ENCODE measurements at regions not wholly inside any gene's neighbourhood (a gene's known extent, or its start where the extent isn't known, plus 50 kb on each side); places are given as distances from the start of the nearest gene placed in this dataset.

DNA sequence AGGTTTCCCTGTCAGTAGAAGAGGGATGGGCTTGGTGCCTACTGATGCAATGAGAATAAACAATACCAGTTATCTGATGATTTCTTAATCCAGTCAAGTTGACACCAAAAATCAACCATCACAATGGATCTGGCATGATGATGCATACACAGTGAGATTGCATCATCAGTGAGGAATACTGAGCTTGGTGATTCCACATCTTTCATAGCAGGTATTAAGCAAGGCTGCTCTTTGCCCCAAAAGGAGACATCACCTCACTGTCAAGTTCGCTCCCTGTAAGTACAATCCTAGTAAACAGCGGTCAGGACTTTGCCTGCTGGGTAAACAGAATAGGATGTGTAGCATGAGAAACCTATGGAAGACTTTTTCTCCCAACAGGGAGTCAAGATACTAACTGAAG lies 282.7 kb upstream of the CDH2 start:
- no peak overlapping the region for H3K4me2 ChIP-seq (replicated peaks; ENCODE audit: low read depth, low read length, poor library complexity, severe bottlenecking)
- intact Hi-C loops (cut with micrococcal nuclease), result no loop called here
- no peaks in the 10 kb centered on the region for H3K36me3 ChIP-seq (replicated peaks in 1 of 2; ENCODE audit: control extremely low read depth in 1 of 2, control insufficient read depth in 1 of 2, extremely low read depth in 1 of 2, insufficient read depth in 2 of 2, low read length in 1 of 2)
- POLR2A ChIA-PET, result no interaction called here
- H3K27ac ChIP-seq (ENCODE audit: low read length in 2 of 2), result no peak overlapping the region
- no peak for DNase-seq
- Mint-ChIP-seq H3K27me3 (no peaks in the 10 kb centered on the region), H3K9me3 (ENCODE audit: insufficient read depth) (peaks cover 5% of the 10 kb centered on the region), H3K4me1 (no peaks in the 10 kb centered on the region), H3K4me3 (no peak overlapping the region), H3K27ac (no peak overlapping the region)
- no peak for ATAC-seq (ENCODE audit: low read depth)
- TF ChIP-seq EZH2 (IDR thresholded peaks at IDR 0.05; ENCODE audit: borderline replicate concordance, insufficient read depth, low read depth, low read length, poor library complexity, severe bottlenecking), result no peak
- TF ChIP-seq, protein P1, sequence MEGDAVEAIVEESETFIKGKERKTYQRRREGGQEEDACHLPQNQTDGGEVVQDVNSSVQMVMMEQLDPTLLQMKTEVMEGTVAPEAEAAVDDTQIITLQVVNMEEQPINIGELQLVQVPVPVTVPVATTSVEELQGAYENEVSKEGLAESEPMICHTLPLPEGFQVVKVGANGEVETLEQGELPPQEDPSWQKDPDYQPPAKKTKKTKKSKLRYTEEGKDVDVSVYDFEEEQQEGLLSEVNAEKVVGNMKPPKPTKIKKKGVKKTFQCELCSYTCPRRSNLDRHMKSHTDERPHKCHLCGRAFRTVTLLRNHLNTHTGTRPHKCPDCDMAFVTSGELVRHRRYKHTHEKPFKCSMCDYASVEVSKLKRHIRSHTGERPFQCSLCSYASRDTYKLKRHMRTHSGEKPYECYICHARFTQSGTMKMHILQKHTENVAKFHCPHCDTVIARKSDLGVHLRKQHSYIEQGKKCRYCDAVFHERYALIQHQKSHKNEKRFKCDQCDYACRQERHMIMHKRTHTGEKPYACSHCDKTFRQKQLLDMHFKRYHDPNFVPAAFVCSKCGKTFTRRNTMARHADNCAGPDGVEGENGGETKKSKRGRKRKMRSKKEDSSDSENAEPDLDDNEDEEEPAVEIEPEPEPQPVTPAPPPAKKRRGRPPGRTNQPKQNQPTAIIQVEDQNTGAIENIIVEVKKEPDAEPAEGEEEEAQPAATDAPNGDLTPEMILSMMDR (IDR thresholded peaks at IDR 0.05), result no peak
- no peak overlapping the region for H2AFZ ChIP-seq (ENCODE audit: insufficient read depth, low read depth, low read length, poor library complexity, severe bottlenecking)
- H3K4me3 ChIP-seq (ENCODE audit: control extremely low read depth in 1 of 5, extremely low read depth in 1 of 5, insufficient read depth in 1 of 5, low read depth in 2 of 5, low read length in 4 of 5), result no peak overlapping the region
- H3K9me3 ChIP-seq (ENCODE audit: control extremely low read depth in 1 of 3, control insufficient read depth in 2 of 3, insufficient read depth in 1 of 3, low read length in 2 of 3), result peaks cover 0 to 4% (median 0%) of the 10 kb centered on the region in 3 donors
- CTCF ChIA-PET, result no interaction called here
- H3K27me3 ChIP-seq (replicated peaks in 1 of 4; ENCODE audit: control extremely low read depth in 1 of 4, control insufficient read depth in 3 of 4, insufficient read depth in 4 of 4, low read length in 3 of 4), result no peaks in the 10 kb centered on the region
- no peaks in the 10 kb centered on the region for H3K4me1 ChIP-seq (ENCODE audit: control insufficient read depth in 2 of 2, insufficient read depth in 2 of 2, low read length in 2 of 2)
- H3K9ac ChIP-seq (ENCODE audit: low read length), result no peak overlapping the region
- no CpG with 5 or more reads among the region's 2 CpGs for WGBS (ENCODE audit: insufficient coverage)
- no peaks in the 10 kb centered on the region for H4K20me1 ChIP-seq (ENCODE audit: control insufficient read depth, insufficient read depth, low read length, poor library complexity, severe bottlenecking)
- H3K79me2 ChIP-seq (ENCODE audit: control insufficient read depth, insufficient read depth, low read length), result no peaks in the 10 kb centered on the region

DNA sequence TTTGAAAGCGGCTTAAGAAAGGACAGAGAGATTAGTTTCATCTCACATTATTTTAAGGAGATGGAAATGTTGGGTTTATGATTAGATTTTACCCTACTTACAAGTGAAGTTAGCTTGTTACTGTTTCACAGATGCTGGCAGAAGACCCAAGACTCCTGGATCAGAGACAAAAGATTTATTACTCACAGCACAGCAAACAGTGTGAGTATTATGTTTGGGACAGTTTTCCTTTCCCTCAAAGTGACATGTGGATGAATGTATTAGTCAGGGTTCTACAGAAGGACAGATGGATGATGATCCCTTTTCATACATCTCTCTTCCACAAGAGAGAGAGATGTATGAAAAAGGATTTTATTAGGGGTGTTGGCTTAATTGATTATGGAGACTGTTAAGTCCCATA lies 281.8 kb upstream of the CDH2 start:
- Histone ChIP-seq H2AFZ (ENCODE audit: insufficient read depth, low read depth, low read length, poor library complexity, severe bottlenecking) (no peak overlapping the region), H3K4me3 (ENCODE audit: control extremely low read depth in 1 of 5, extremely low read depth in 1 of 5, insufficient read depth in 1 of 5, low read depth in 2 of 5, low read length in 4 of 5) (no peak overlapping the region), H3K9ac (ENCODE audit: low read length) (no peak overlapping the region), H3K4me1 (ENCODE audit: control insufficient read depth in 2 of 2, insufficient read depth in 2 of 2, low read length in 2 of 2) (no peaks in the 10 kb centered on the region), H3K36me3 (replicated peaks in 1 of 2; ENCODE audit: control extremely low read depth in 1 of 2, control insufficient read depth in 1 of 2, extremely low read depth in 1 of 2, insufficient read depth in 2 of 2, low read length in 1 of 2) (no peaks in the 10 kb centered on the region), H3K79me2 (ENCODE audit: control insufficient read depth, insufficient read depth, low read length) (no peaks in the 10 kb centered on the region), H3K27ac (ENCODE audit: low read length in 2 of 2) (no peak overlapping the region), H3K27me3 (replicated peaks in 1 of 4; ENCODE audit: control extremely low read depth in 1 of 4, control insufficient read depth in 3 of 4, insufficient read depth in 4 of 4, low read length in 3 of 4) (no peaks in the 10 kb centered on the region), H3K9me3 (ENCODE audit: control extremely low read depth in 1 of 3, control insufficient read depth in 2 of 3, insufficient read depth in 1 of 3, low read length in 2 of 3) (peaks cover 0 to 4% (median 0%) of the 10 kb centered on the region in 3 donors), H4K20me1 (ENCODE audit: control insufficient read depth, insufficient read depth, low read length, poor library complexity, severe bottlenecking) (no peaks in the 10 kb centered on the region), H3K4me2 (replicated peaks; ENCODE audit: low read depth, low read length, poor library complexity, severe bottlenecking) (no peak overlapping the region)
- Mint-ChIP-seq H3K4me1 (no peaks in the 10 kb centered on the region), H3K27ac (no peak overlapping the region), H3K27me3 (no peaks in the 10 kb centered on the region), H3K4me3 (no peak overlapping the region), H3K9me3 (ENCODE audit: insufficient read depth) (peaks cover 5% of the 10 kb centered on the region)
- no CpG with 5 or more reads among the region's 1 CpG for WGBS (ENCODE audit: insufficient coverage)
- intact Hi-C loops (cut with micrococcal nuclease), result no loop called here
- ChIA-PET CTCF (no interaction called here), POLR2A (no interaction called here)
- ATAC-seq (ENCODE audit: low read depth) (no peak), DNase-seq (no peak)
- TF ChIP-seq, protein P1 (IDR thresholded peaks at IDR 0.05), result no peak
- no peak for TF ChIP-seq EZH2 (IDR thresholded peaks at IDR 0.05; ENCODE audit: borderline replicate concordance, insufficient read depth, low read depth, low read length, poor library complexity, severe bottlenecking)

Data from B cell (primary cell).